Activated CD8-positive, alpha-beta memory T cell treated with anti-CD3 and anti-CD28 coated beads, Interleukin-2, amount 50 U/mL, for 1 hour (primary cell): ENCODE measurements at regions not wholly inside any gene's neighbourhood (a gene's known extent, or its start where the extent isn't known, plus 50 kb on each side); places are given as distances from the start of the nearest gene placed in this dataset.
"Not testable (repeated sequence)": the region's sequence is repeated elsewhere in the genome, so short reads cannot be mapped to it uniquely, and the experiment has no call there.

Source experiments
- DNase-seq: peaks from one replicate; pipeline ENCODE4 v3.0.0-alpha.2; 2020; ENCODE audit errors: extremely low read depth

- no peak for DNase-seq
Observed at GRCh38 chr13:99075268-99076191, 97.7 kb upstream of the DOCK9 start.

- no peak for DNase-seq
Observed at GRCh38 chr13:99078017-99078771, 100.3 kb upstream of the DOCK9 start.

GRCh38 chr13:99080131-99080530 lies 102.3 kb upstream of the DOCK9 start:
- no peak for DNase-seq

- DNase-seq = no peak
Observed at GRCh38 chr13:99083981-99084380, 106.1 kb upstream of the DOCK9 start.

GRCh38 chr13:99085139-99085807 lies 107.4 kb upstream of the DOCK9 start:
- no peak for DNase-seq

GRCh38 chr13:99085808-99086266 lies 108.0 kb upstream of the DOCK9 start:
- no peak for DNase-seq

GRCh38 chr13:99086267-99087097 lies 108.6 kb upstream of the DOCK9 start:
- no peak for DNase-seq

- peak; percentile 85 for DNase-seq
Observed at GRCh38 chr13:99087098-99087953, 109.5 kb upstream of the DOCK9 start.

GRCh38 chr13:99087954-99088491 lies 110.2 kb upstream of the DOCK9 start:
- no peak for DNase-seq

GRCh38 chr13:99093997-99094396 lies 106.7 kb upstream of the UBAC2 start:
- DNase-seq = no peak

- DNase-seq = not testable (repeated sequence)
Observed at GRCh38 chr13:99101831-99102230, 98.8 kb upstream of the UBAC2 start.

- DNase-seq = no peak
Observed at GRCh38 chr13:99103536-99103935, 97.1 kb upstream of the UBAC2 start.

GRCh38 chr13:99104396-99104795 lies 96.3 kb upstream of the UBAC2 start:
- DNase-seq = no peak

- no peak for DNase-seq
Observed at GRCh38 chr13:99105160-99105559, 95.5 kb upstream of the UBAC2 start.

GRCh38 chr13:99113351-99113750 lies 87.3 kb upstream of the UBAC2 start:
- no peak for DNase-seq

- DNase-seq = no peak
Observed at GRCh38 chr13:99118179-99118578, 82.5 kb upstream of the UBAC2 start.

GRCh38 chr13:99119656-99120055 lies 81.0 kb upstream of the UBAC2 start:
- DNase-seq = no peak

GRCh38 chr13:99120751-99121150 lies 79.9 kb upstream of the UBAC2 start:
- no peak for DNase-seq

GRCh38 chr13:99122171-99122570 lies 78.5 kb upstream of the UBAC2 start:
- DNase-seq = no peak
